HG03354 (cell line): ENCODE measurements at regions not wholly inside any gene's neighbourhood (a gene's known extent, or its start where the extent isn't known, plus 50 kb on each side); places are given as distances from the start of the nearest gene placed in this dataset.
A peak's percentile ranks its signal among the peaks of the same experiment; 100 is the strongest.

Experiments used
- ATAC-seq: cut with Tn5 transposase; IDR thresholded peaks from one replicate; pipeline ENCODE4 v1.9.1; 2021; ENCODE audit warnings: mild to moderate bottlenecking; ENCODE audit not compliant: unreplicated experiment, poor library complexity, severe bottlenecking

- no peak for ATAC-seq
Observed at GRCh38 chr14:97219431-97220017, 422.3 kb downstream of the VRK1 start.

- no peak for ATAC-seq
Observed at GRCh38 chr14:97221572-97222285, 424.5 kb downstream of the VRK1 start.

GRCh38 chr14:97224016-97224415, 426.8 kb downstream of the VRK1 start:
- no peak for ATAC-seq

GRCh38 chr14:97230051-97230450, 432.9 kb downstream of the VRK1 start:
- ATAC-seq, result no peak

GRCh38 chr14:97233319-97233985, 436.3 kb downstream of the VRK1 start:
- ATAC-seq, result no peak

- ATAC-seq, result no peak
Observed at GRCh38 chr14:97246648-97247047, 449.5 kb downstream of the VRK1 start.

- no peak for ATAC-seq
Observed at GRCh38 chr14:97248973-97249372, 451.8 kb downstream of the VRK1 start.

- no peak for ATAC-seq
Observed at GRCh38 chr14:97250931-97251330, 453.7 kb downstream of the VRK1 start.

GRCh38 chr14:97251491-97252155, 454.4 kb downstream of the VRK1 start:
- ATAC-seq, result peak; percentile 56

GRCh38 chr14:97253756-97254155, 456.6 kb downstream of the VRK1 start:
- ATAC-seq, result no peak

- ATAC-seq, result no peak
Observed at GRCh38 chr14:97262336-97262735, 465.2 kb downstream of the VRK1 start.

GRCh38 chr14:97264516-97265230, 467.5 kb downstream of the VRK1 start:
- no peak for ATAC-seq

GRCh38 chr14:97266653-97267052, 469.5 kb downstream of the VRK1 start:
- ATAC-seq, result no peak

- ATAC-seq, result no peak
Observed at GRCh38 chr14:97267509-97267908, 470.3 kb downstream of the VRK1 start.

- no peak for ATAC-seq
Observed at GRCh38 chr14:97268097-97268496, 470.9 kb downstream of the VRK1 start.

GRCh38 chr14:97270308-97270707, 473.1 kb downstream of the VRK1 start:
- no peak for ATAC-seq

- no peak for ATAC-seq
Observed at GRCh38 chr14:97271451-97271960, 474.3 kb downstream of the VRK1 start.

- no peak for ATAC-seq
Observed at GRCh38 chr14:97273540-97273939, 476.4 kb downstream of the VRK1 start.

- ATAC-seq, result no peak
Observed at GRCh38 chr14:97274626-97275025, 477.4 kb downstream of the VRK1 start.

- ATAC-seq, result no peak
Observed at GRCh38 chr14:97275276-97275675, 478.1 kb downstream of the VRK1 start.
